SK-N-SH (cell line): ENCODE measurements at regions not wholly inside any gene's neighbourhood (a gene's known extent, or its start where the extent isn't known, plus 50 kb on each side); places are given as distances from the start of the nearest gene placed in this dataset.

Experiments
- CTCF ChIA-PET: fragments of 300-600, 350-600 bp; formaldehyde crosslinking; extraction: SDS; loops from one replicate; lab custom pipeline; 2021; lab: Yijun Ruan, JAX
- POLR2A ChIA-PET: fragments of 350-600 bp; sonication (Branson Sonifier 250); formaldehyde crosslinking; extraction: SDS; loops from one replicate; lab custom pipeline; 2020; ENCODE audit warnings: antibody characterized with exemption, inconsistent platforms; lab: Yijun Ruan, JAX
- DNase-seq: peaks from one replicate; pipeline ENCODE4 v3.0.0; 2012
- H2AFZ ChIP-seq: fragments of 200-600 bp; sonication (generic); 2 replicates; pipeline ENCODE4 v1.8.1; 2016; ENCODE audit warnings: antibody characterized with exemption, mild to moderate bottlenecking, low read depth
- H3F3A ChIP-seq: fragments of 200-600 bp; sonication (generic); replicated peaks from 2 replicates; pipeline ENCODE3; 2016; ENCODE audit warnings: antibody characterized with exemption, mild to moderate bottlenecking; ENCODE audit not compliant: insufficient read depth
- H3K27ac ChIP-seq, 2 experiments: fragments of 200-500 bp in 1 of 2; fragments of 200-600 bp in 1 of 2; sonication (Bioruptor generic) in 1 of 2; sonication (generic), shearing (Covaris generic) in 1 of 2; 2 replicates each; pipeline versions ENCODE4 v1.5.1 to v1.6.1; 2014 to 2016; ENCODE audit warnings: low read depth in 2 of 2, inconsistent platforms in 1 of 2, low read length in 1 of 2, mild to moderate bottlenecking in 1 of 2, mixed read lengths in 1 of 2
- H3K27me3 ChIP-seq: fragments of 200-600 bp; sonication (generic), shearing (Covaris generic); 2 replicates; pipeline ENCODE4 v1.6.1; 2016; ENCODE audit warnings: mixed run types; ENCODE audit not compliant: insufficient read depth
- H3K36me3 ChIP-seq, 2 experiments: fragments of 200-500 bp in 1 of 2; fragments of 200-600 bp in 1 of 2; sonication (Bioruptor generic) in 1 of 2; sonication (generic) in 1 of 2; replicated peaks in 1 of 2; 2 replicates each; pipeline versions ENCODE3 to v1.5.1; 2014 to 2016; ENCODE audit warnings: low read length in 1 of 2, mild to moderate bottlenecking in 1 of 2; ENCODE audit not compliant: insufficient read depth in 2 of 2, control insufficient read depth in 1 of 2
- H3K4me1 ChIP-seq, 2 experiments: fragments of 200-500 bp in 1 of 2; fragments of 200-600 bp in 1 of 2; sonication (Bioruptor generic) in 1 of 2; sonication (generic), shearing (Covaris generic) in 1 of 2; 2 replicates each; pipeline versions ENCODE4 v1.5.1 to v1.6.1; 2014 to 2016; ENCODE audit warnings: low read depth in 1 of 2, low read length in 1 of 2, mixed run types in 1 of 2; ENCODE audit not compliant: insufficient read depth in 2 of 2, control insufficient read depth in 1 of 2
- H3K4me2 ChIP-seq: fragments of 200-600 bp; sonication (generic), shearing (Covaris generic); 2 replicates; pipeline ENCODE4 v1.6.1; 2017; ENCODE audit warnings: mixed run types
- H3K4me3 ChIP-seq, 2 experiments: fragments of 200-500 bp in 1 of 2; fragments of 200-600 bp in 1 of 2; sonication (Bioruptor generic) in 1 of 2; sonication (generic), shearing (Covaris generic) in 1 of 2; 2 replicates each; pipeline versions ENCODE4 v1.5.1 to v1.8.1; 2014 to 2016; ENCODE audit warnings: low read depth in 2 of 2, inconsistent platforms in 1 of 2, low read length in 1 of 2, mild to moderate bottlenecking in 1 of 2, mixed read lengths in 1 of 2, moderate library complexity in 1 of 2
- H3K79me2 ChIP-seq: fragments of 200-600 bp; sonication (generic); 2 replicates; pipeline ENCODE4 v1.8.1; 2017; ENCODE audit warnings: mild to moderate bottlenecking; ENCODE audit not compliant: insufficient read depth
- H3K9ac ChIP-seq: fragments of 200-600 bp; sonication (generic); 2 replicates; pipeline ENCODE4 v1.6.1; 2017; ENCODE audit warnings: mixed run types
- H3K9me2 ChIP-seq: fragments of 200-600 bp; sonication (generic); 2 replicates; pipeline ENCODE4 v1.6.1; 2017; ENCODE audit warnings: mixed run types
- H3K9me3 ChIP-seq: fragments of 200-600 bp; sonication (generic); 2 replicates; pipeline ENCODE4 v1.6.1; 2017; ENCODE audit warnings: mixed run types, mild to moderate bottlenecking, moderate library complexity
- H4K20me1 ChIP-seq: fragments of 200-600 bp; sonication (generic); 2 replicates; pipeline ENCODE4 v1.6.1; 2017; ENCODE audit warnings: mild to moderate bottlenecking, mixed run types; ENCODE audit not compliant: insufficient read depth
- CHD2 ChIP-seq: fragments of 150-350 bp; IDR thresholded peaks from 2 replicates; pipeline ENCODE4 v1.6.1; 2018; ENCODE audit warnings: low read length; ENCODE audit not compliant: partially characterized antibody
- ELF1 ChIP-seq: IDR thresholded peaks from 2 replicates; pipeline ENCODE4 v1.4.0; 2012
- FOSL2 ChIP-seq: IDR thresholded peaks from 2 replicates; pipeline ENCODE4 v1.4.0; 2012; ENCODE audit warnings: low read depth, mild to moderate bottlenecking, moderate library complexity, borderline replicate concordance
- FOXJ3 ChIP-seq: sonication (generic); formaldehyde crosslinking; IDR thresholded peaks from 2 replicates; pipeline ENCODE4 v1.5.1; 2020; ENCODE audit warnings: mild to moderate bottlenecking, missing genetic modification reagents
- FOXM1 ChIP-seq: IDR thresholded peaks from 2 replicates; pipeline ENCODE4 v1.4.0; 2012; ENCODE audit warnings: low read depth, mild to moderate bottlenecking
- GABPA ChIP-seq: IDR thresholded peaks from 2 replicates; pipeline ENCODE4 v1.4.0; 2012; ENCODE audit warnings: low read depth, mild to moderate bottlenecking
- MXI1 ChIP-seq: IDR thresholded peaks from 2 replicates; pipeline ENCODE4 v1.6.1; 2012; ENCODE audit warnings: mild to moderate bottlenecking, low read depth, low read length, improper control_type of control experiment
- NFIC ChIP-seq: IDR thresholded peaks from 2 replicates; pipeline ENCODE4 v1.4.0; 2012; ENCODE audit warnings: borderline replicate concordance
- NRF1 ChIP-seq: IDR thresholded peaks from 2 replicates; pipeline ENCODE4 v1.6.1; 2012; ENCODE audit warnings: low read depth, mild to moderate bottlenecking, low read length
- RAD21 ChIP-seq: IDR thresholded peaks from 2 replicates; pipeline ENCODE4 v1.6.1; 2012; ENCODE audit warnings: mild to moderate bottlenecking, low read length
- RCOR1 ChIP-seq: fragments of 150-350 bp; IDR thresholded peaks from 2 replicates; pipeline ENCODE4 v1.6.1; 2017; ENCODE audit warnings: antibody characterized with exemption, low read length
- REST ChIP-seq: IDR thresholded peaks from 2 replicates; pipeline ENCODE4 v1.6.1; 2012; ENCODE audit warnings: mild to moderate bottlenecking, low read depth, low read length, moderate library complexity
- RFX5 ChIP-seq: IDR thresholded peaks from 2 replicates; pipeline ENCODE4 v1.6.1; 2012; ENCODE audit warnings: mild to moderate bottlenecking, improper control_type of control experiment, low read length
- RXRA ChIP-seq: IDR thresholded peaks from 2 replicates; pipeline ENCODE4 v1.4.0; 2012; ENCODE audit warnings: low read depth, mild to moderate bottlenecking, borderline replicate concordance
- SIN3A ChIP-seq: IDR thresholded peaks from 2 replicates; pipeline ENCODE4 v1.6.1; 2012; ENCODE audit warnings: low read depth, mild to moderate bottlenecking, low read length, moderate library complexity, borderline replicate concordance
- TAF1 ChIP-seq: IDR thresholded peaks from 2 replicates; pipeline ENCODE4 v1.6.1; 2012; ENCODE audit warnings: low read depth, mild to moderate bottlenecking, low read length, moderate library complexity, borderline replicate concordance
- TCF12 ChIP-seq: IDR thresholded peaks from 2 replicates; pipeline ENCODE4 v1.4.0; 2012
- TEAD4 ChIP-seq: IDR thresholded peaks from 2 replicates; pipeline ENCODE4 v1.4.0; 2012; ENCODE audit warnings: mild to moderate bottlenecking, borderline replicate concordance; ENCODE audit not compliant: insufficient read depth
- YY1 ChIP-seq: IDR thresholded peaks from 2 replicates; pipeline ENCODE4 v1.4.0; 2012; ENCODE audit warnings: low read depth, mild to moderate bottlenecking
- ZBTB33 ChIP-seq: IDR thresholded peaks from 2 replicates; pipeline ENCODE4 v1.4.0; 2012; ENCODE audit warnings: low read depth, borderline replicate concordance
- TF ChIP-seq, protein P1 (sequence below): fragments of 150-350 bp; IDR thresholded peaks from 2 replicates; pipeline ENCODE4 v1.6.1; 2016; ENCODE audit warnings: mild to moderate bottlenecking, low read depth, low read length
- TF ChIP-seq, protein P2 (sequence below): IDR thresholded peaks from 2 replicates; pipeline ENCODE4; 2012

- Histone ChIP-seq H3K27me3 (no peaks in the 10 kb centered on the region), H3K36me3 (no peaks in the 10 kb centered on the region), H4K20me1 (no peaks in the 10 kb centered on the region), H3K4me1 (no peaks in the 10 kb centered on the region), H2AFZ (no peak overlapping the region), H3K9me2 (no peaks in the 10 kb centered on the region), H3K9ac (no peak overlapping the region), H3K79me2 (no peaks in the 10 kb centered on the region), H3F3A (no peaks in the 10 kb centered on the region), H3K27ac (no peak overlapping the region), H3K4me2 (no peak overlapping the region), H3K4me3 (no peak overlapping the region), H3K9me3 (no peaks in the 10 kb centered on the region)
- no peak for DNase-seq
- TF ChIP-seq NRF1 (no peak), TCF12 (no peak), SIN3A (no peak), FOSL2 (no peak), FOXM1 (no peak), GABPA (no peak), MXI1 (no peak), FOXJ3 (no peak), YY1 (no peak), RFX5 (no peak), RCOR1 (no peak), RAD21 (no peak)
- TF ChIP-seq, protein P1, sequence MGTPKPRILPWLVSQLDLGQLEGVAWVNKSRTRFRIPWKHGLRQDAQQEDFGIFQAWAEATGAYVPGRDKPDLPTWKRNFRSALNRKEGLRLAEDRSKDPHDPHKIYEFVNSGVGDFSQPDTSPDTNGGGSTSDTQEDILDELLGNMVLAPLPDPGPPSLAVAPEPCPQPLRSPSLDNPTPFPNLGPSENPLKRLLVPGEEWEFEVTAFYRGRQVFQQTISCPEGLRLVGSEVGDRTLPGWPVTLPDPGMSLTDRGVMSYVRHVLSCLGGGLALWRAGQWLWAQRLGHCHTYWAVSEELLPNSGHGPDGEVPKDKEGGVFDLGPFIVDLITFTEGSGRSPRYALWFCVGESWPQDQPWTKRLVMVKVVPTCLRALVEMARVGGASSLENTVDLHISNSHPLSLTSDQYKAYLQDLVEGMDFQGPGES = no peak
- ChIA-PET CTCF (no interaction called here), POLR2A (no interaction called here)
Measured at GRCh38 chr12:73529954-73530353, 1007.7 kb upstream of the ATXN7L3B start.

DNA sequence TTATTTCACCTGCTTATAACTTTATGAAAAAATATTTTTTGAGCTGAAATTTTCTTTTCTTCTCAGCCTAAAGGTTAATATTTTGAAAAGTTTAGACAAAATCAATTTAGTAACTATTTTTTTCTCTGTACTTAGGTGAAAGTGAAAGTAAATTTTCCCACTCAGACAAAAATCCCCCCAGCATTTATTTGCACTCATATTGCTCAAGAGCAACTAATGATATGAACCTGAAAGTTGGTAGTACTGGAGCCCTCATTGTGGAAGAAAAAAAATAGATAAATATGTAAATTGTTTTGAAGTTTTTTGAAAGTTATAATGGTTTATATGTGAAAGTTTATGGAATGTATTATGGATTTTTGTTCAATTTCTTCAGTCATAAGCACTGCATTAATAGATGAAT is 1005.9 kb upstream of the ATXN7L3B start:
- no peak overlapping the region for H2AFZ ChIP-seq
- no peak overlapping the region for H3K4me2 ChIP-seq
- no peaks in the 10 kb centered on the region for H3K79me2 ChIP-seq
- no peaks in the 10 kb centered on the region for H3K36me3 ChIP-seq
- H3K27ac ChIP-seq = no peak overlapping the region
- no peaks in the 10 kb centered on the region for H3K9me2 ChIP-seq
- H3K4me1 ChIP-seq = no peaks in the 10 kb centered on the region
- H3K4me3 ChIP-seq = no peak overlapping the region
- CTCF ChIA-PET = no interaction called here
- H3K9ac ChIP-seq = no peak overlapping the region
- no peaks in the 10 kb centered on the region for H4K20me1 ChIP-seq
- no peaks in the 10 kb centered on the region for H3K27me3 ChIP-seq
- no peaks in the 10 kb centered on the region for H3K9me3 ChIP-seq
- no peak for DNase-seq
- TF ChIP-seq GABPA = no peak
- no peak for TF ChIP-seq TCF12
- TF ChIP-seq ELF1 = no peak
- no peak for TF ChIP-seq RXRA
- TF ChIP-seq YY1 = no peak
- no peak for TF ChIP-seq REST
- no peak for TF ChIP-seq CHD2
- TF ChIP-seq RFX5 = no peak
- no peak for TF ChIP-seq ZBTB33
- TF ChIP-seq SIN3A = no peak
- TF ChIP-seq FOXM1 = no peak
- TF ChIP-seq TEAD4 = no peak
- no peak for TF ChIP-seq MXI1
- TF ChIP-seq, protein P2, sequence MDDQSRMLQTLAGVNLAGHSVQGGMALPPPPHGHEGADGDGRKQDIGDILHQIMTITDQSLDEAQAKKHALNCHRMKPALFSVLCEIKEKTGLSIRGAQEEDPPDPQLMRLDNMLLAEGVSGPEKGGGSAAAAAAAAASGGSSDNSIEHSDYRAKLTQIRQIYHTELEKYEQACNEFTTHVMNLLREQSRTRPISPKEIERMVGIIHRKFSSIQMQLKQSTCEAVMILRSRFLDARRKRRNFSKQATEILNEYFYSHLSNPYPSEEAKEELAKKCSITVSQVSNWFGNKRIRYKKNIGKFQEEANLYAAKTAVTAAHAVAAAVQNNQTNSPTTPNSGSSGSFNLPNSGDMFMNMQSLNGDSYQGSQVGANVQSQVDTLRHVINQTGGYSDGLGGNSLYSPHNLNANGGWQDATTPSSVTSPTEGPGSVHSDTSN = no peak
- TF ChIP-seq TAF1 = no peak
- TF ChIP-seq RAD21 = no peak
- no peak for TF ChIP-seq NFIC
- H3F3A ChIP-seq = no peaks in the 10 kb centered on the region
- POLR2A ChIA-PET = no interaction called here
